Skeletal muscle tissue (tissue), 3 donors: ENCODE measurements at regions not wholly inside any gene's neighbourhood (a gene's known extent, or its start where the extent isn't known, plus 50 kb on each side); places are given as distances from the start of the nearest gene placed in this dataset.

Experiments used
- H3K27ac ChIP-seq: one replicate; pipeline ENCODE4 v1.7.0; 2013; ENCODE audit warnings: mild to moderate bottlenecking, low read depth, low read length, inconsistent platforms
- H3K27me3 ChIP-seq, 3 donors: one replicate each; pipeline ENCODE4 v1.7.0; 2013; ENCODE audit warnings: low read length in 3 of 3; ENCODE audit not compliant: control insufficient read depth in 3 of 3, insufficient read depth in 3 of 3
- H3K36me3 ChIP-seq, 3 donors: one replicate each; pipeline ENCODE4 v1.7.0; 2013; ENCODE audit warnings: low read length in 3 of 3; ENCODE audit not compliant: control insufficient read depth in 3 of 3, insufficient read depth in 3 of 3
- H3K4me1 ChIP-seq, 3 donors: one replicate each; pipeline ENCODE4 v1.7.0; 2013; ENCODE audit warnings: low read length in 3 of 3, mild to moderate bottlenecking in 3 of 3; ENCODE audit not compliant: control insufficient read depth in 3 of 3, insufficient read depth in 3 of 3
- H3K4me3 ChIP-seq, 3 donors: one replicate each; pipeline ENCODE4 v1.7.0; 2013; ENCODE audit warnings: low read length in 3 of 3
- H3K9ac ChIP-seq, 3 donors: one replicate each; pipeline ENCODE4 v1.7.0; 2013; ENCODE audit warnings: low read length in 3 of 3, mild to moderate bottlenecking in 3 of 3, moderate library complexity in 2 of 3, low read depth in 1 of 3
- H3K9me3 ChIP-seq, 3 donors: one replicate each; pipeline ENCODE4 v1.7.0; 2013; ENCODE audit warnings: low read length in 3 of 3; ENCODE audit not compliant: control insufficient read depth in 3 of 3
- donor health status: Osteomylitis.

DNA sequence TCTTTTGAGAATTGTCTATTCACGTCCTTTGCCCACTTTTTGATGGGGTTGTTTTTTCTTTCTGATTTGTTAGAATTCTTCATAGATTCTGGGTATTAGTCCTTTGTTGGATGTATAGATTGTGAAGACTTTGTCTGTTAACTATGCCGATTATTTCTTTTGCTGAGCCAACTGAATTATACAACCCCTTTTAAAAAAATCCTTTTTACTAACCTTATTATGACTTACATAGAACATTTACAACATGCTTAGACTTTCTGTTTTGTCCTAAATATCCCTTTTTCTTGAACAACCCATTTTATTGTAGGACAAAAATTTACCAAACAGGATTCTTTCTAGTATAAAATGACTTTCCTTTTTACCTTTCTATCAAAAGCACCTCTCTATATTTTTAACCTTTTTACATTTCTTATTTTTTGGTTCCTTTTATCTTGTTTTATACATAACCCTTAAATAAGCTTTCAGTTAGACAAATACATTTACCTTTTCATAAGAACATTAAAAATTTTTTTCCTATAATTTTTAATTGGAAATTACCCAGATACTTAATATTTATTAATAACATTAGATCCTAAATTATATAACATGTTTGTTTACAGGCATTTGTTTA is 70.4 kb upstream of the TTLL7 start:
- no peaks in the 10 kb centered on the region for H3K9me3 ChIP-seq
- H3K27ac ChIP-seq = no peak overlapping the region
- H3K27me3 ChIP-seq = peaks cover 0 to 3% (median 0%) of the 10 kb centered on the region in 3 donors
- no peaks in the 10 kb centered on the region for H3K36me3 ChIP-seq
- no peak overlapping the region for H3K4me3 ChIP-seq
- no peak overlapping the region for H3K9ac ChIP-seq
- H3K4me1 ChIP-seq = no peaks in the 10 kb centered on the region

DNA sequence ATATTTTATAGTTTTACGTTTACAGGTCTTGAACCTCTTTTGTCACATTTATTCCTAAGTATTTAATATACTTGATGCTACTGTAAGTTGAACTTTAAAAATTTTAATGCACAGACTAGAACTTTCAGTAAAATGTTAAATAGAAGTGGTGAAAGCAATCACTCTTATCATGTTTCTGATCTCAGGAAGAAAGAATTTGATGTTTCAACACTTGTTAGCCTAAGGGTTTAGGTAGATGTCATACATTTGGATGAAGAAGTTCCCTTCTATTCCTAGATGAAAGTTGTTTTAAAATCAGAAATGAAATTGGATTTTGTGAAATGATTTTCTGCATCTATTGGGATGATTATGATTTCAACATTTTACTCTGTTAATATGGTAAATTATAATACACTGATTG is 63.6 kb upstream of the TTLL7 start:
- Histone ChIP-seq H3K27ac (no peak overlapping the region), H3K9ac (no peak overlapping the region), H3K4me3 (no peak overlapping the region), H3K36me3 (no peaks in the 10 kb centered on the region), H3K27me3 (peaks cover 0 to 3% (median 0%) of the 10 kb centered on the region in 3 donors), H3K4me1 (no peaks in the 10 kb centered on the region), H3K9me3 (no peaks in the 10 kb centered on the region)

DNA sequence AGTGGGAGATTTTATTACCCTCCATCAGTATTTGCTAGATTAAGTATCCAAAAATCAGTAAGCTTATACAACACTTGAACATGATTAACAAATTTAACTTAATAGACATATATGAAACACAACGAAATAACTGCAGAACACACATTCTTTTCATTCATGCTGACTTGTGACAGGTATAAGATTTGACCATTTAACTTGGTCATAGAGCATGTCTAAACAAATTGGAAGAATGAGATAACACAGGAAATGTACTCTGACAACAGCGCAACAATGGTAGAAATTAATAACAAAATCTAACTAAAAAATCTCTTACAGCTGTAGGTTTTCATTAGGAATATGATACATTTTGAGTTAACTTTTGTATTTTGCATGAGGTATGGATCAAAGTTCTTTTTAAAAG is 62.4 kb upstream of the TTLL7 start:
- Histone ChIP-seq H3K9me3 (no peaks in the 10 kb centered on the region), H3K4me3 (no peak overlapping the region), H3K27me3 (peaks cover 0 to 3% (median 0%) of the 10 kb centered on the region in 3 donors), H3K9ac (no peak overlapping the region), H3K27ac (no peak overlapping the region), H3K36me3 (no peaks in the 10 kb centered on the region), H3K4me1 (no peaks in the 10 kb centered on the region)

DNA sequence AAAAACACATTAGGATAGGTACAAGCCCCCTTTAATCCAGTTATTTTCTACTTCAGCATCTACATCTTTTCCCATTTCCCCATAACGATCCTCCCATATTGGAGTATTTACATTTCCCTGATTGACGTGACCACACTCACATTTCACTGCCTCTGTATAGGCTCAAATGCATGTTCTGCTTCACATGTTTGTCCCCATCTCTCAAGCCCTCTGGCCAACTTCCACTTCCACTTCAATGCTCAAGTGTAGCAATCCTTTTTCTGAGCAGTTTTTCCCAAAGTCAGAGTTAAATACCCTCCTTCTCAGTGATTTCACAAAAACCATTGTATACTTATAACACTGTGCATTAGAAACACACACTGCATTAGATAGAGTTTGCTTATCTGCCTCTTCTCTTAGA is 61.8 kb upstream of the TTLL7 start:
- H3K9ac ChIP-seq = no peak overlapping the region
- no peaks in the 10 kb centered on the region for H3K36me3 ChIP-seq
- H3K27ac ChIP-seq = no peak overlapping the region
- H3K4me1 ChIP-seq = no peaks in the 10 kb centered on the region
- no peaks in the 10 kb centered on the region for H3K9me3 ChIP-seq
- H3K27me3 ChIP-seq = peaks cover 0 to 3% (median 0%) of the 10 kb centered on the region in 3 donors
- H3K4me3 ChIP-seq = no peak overlapping the region

DNA sequence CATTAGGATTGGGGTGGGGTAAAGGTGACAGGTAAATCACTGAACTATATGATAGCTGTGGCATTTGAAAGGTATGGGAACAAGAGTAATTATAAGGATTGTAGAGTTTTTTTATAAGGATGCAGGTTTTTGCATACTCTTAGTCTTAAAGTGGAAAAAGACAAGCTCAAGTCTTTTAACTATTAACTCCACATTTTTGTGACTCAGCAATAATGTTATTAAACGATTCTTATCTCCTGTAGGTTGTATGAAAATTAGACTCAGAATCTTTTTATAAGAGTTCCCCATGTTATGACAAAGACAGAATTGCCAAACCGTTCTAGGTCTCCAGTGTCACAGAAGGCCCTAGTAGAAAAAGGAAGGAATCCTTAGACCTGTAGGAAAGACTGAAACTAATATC is 49.9 kb upstream of the TTLL7 start:
- Histone ChIP-seq H3K4me3 (no peak overlapping the region), H3K27ac (no peak overlapping the region), H3K9ac (no peak overlapping the region)

More for the DNA sequence above, 49.9 kb upstream of the TTLL7 start:
- no peaks in the 10 kb centered on the region for H3K4me1 ChIP-seq
- no peaks in the 10 kb centered on the region for H3K36me3 ChIP-seq
- H3K9me3 ChIP-seq = no peaks in the 10 kb centered on the region
- no peaks in the 10 kb centered on the region for H3K27me3 ChIP-seq
